H9 (cell line): ENCODE measurements at regions not wholly inside any gene's neighbourhood (a gene's known extent, or its start where the extent isn't known, plus 50 kb on each side); places are given as distances from the start of the nearest gene placed in this dataset.
"Not testable (repeated sequence)": the region's sequence is repeated elsewhere in the genome, so short reads cannot be mapped to it uniquely, and the experiment has no call there.

Source experiments
- DNase-seq: peaks from one replicate; pipeline ENCODE4 v3.0.0-alpha.2; 2017
- H2AFZ ChIP-seq: one replicate; pipeline ENCODE4 v1.6.1; 2013; ENCODE audit warnings: mild to moderate bottlenecking, low read length, control low read depth, moderate library complexity
- H2AK5ac ChIP-seq: 2 replicates; pipeline ENCODE4 v1.6.1; 2013; ENCODE audit warnings: low read length, control low read depth, mixed read lengths; ENCODE audit not compliant: insufficient read length
- H2BK120ac ChIP-seq: one replicate; pipeline ENCODE4 v1.6.1; 2013; ENCODE audit warnings: low read depth, mild to moderate bottlenecking, low read length, control low read depth, inconsistent platforms; ENCODE audit not compliant: poor library complexity, severe bottlenecking
- H2BK12ac ChIP-seq: 2 replicates; pipeline ENCODE4 v1.6.1; 2013; ENCODE audit warnings: low read length, control low read depth, mixed read lengths, low read depth; ENCODE audit not compliant: insufficient read length
- H2BK15ac ChIP-seq: 2 replicates; pipeline ENCODE4 v1.6.1; 2013; ENCODE audit warnings: low read depth, low read length, control low read depth
- H2BK20ac ChIP-seq: one replicate; pipeline ENCODE4 v1.6.1; 2013; ENCODE audit warnings: low read depth, mild to moderate bottlenecking, low read length, control low read depth, inconsistent platforms; ENCODE audit not compliant: poor library complexity, severe bottlenecking
- H2BK5ac ChIP-seq: 2 replicates; pipeline ENCODE4 v1.6.1; 2013; ENCODE audit warnings: low read length, control low read depth, mixed read lengths; ENCODE audit not compliant: insufficient read length
- H3K14ac ChIP-seq: 2 replicates; pipeline ENCODE4 v1.6.1; 2013; ENCODE audit warnings: low read length, control low read depth; ENCODE audit not compliant: insufficient read depth
- H3K18ac ChIP-seq: 2 replicates; pipeline ENCODE4 v1.6.1; 2013; ENCODE audit warnings: low read depth, mild to moderate bottlenecking, mixed read lengths, low read length, control low read depth; ENCODE audit not compliant: insufficient read length
- H3K23ac ChIP-seq: 2 replicates; pipeline ENCODE4 v1.6.1; 2013; ENCODE audit warnings: low read length, control low read depth, mixed read lengths, low read depth; ENCODE audit not compliant: insufficient read length
- H3K23me2 ChIP-seq: 2 replicates; pipeline ENCODE4 v1.6.1; 2013; ENCODE audit warnings: low read depth, mild to moderate bottlenecking, mixed read lengths, low read length, control low read depth; ENCODE audit not compliant: insufficient read length, poor library complexity, severe bottlenecking
- H3K27ac ChIP-seq: 2 replicates; pipeline ENCODE4 v1.5.1; 2013; ENCODE audit warnings: low read length, control low read depth, mixed read lengths, low read depth; ENCODE audit not compliant: insufficient read length
- H3K27me3 ChIP-seq: 2 replicates; pipeline ENCODE4 v1.6.1; 2013; ENCODE audit warnings: low read length, control low read depth, inconsistent platforms; ENCODE audit not compliant: insufficient read depth
- H3K4ac ChIP-seq: 2 replicates; pipeline ENCODE4 v1.6.1; 2013; ENCODE audit warnings: low read depth, mild to moderate bottlenecking, control low read depth, inconsistent platforms, low read length, moderate library complexity
- H3K4me1 ChIP-seq: 2 replicates; pipeline ENCODE4 v1.6.1; 2013; ENCODE audit warnings: low read length, control low read depth, inconsistent platforms; ENCODE audit not compliant: insufficient read depth
- H3K4me2 ChIP-seq: 2 replicates; pipeline ENCODE4 v1.6.1; 2013; ENCODE audit warnings: low read length, control low read depth, mixed read lengths; ENCODE audit not compliant: insufficient read length, insufficient read depth
- H3K56ac ChIP-seq: 2 replicates; pipeline ENCODE4 v1.6.1; 2013; ENCODE audit warnings: low read depth, mild to moderate bottlenecking, mixed read lengths, low read length, control low read depth; ENCODE audit not compliant: insufficient read length
- H3K79me1 ChIP-seq: 2 replicates; pipeline ENCODE4 v1.6.1; 2013; ENCODE audit warnings: low read depth, mild to moderate bottlenecking, moderate library complexity, low read length, control low read depth, inconsistent platforms; ENCODE audit not compliant: insufficient read depth, poor library complexity, severe bottlenecking
- H3K79me2 ChIP-seq: 2 replicates; pipeline ENCODE4 v1.6.1; 2013; ENCODE audit warnings: low read length, control low read depth, inconsistent platforms; ENCODE audit not compliant: insufficient read depth
- H3K9ac ChIP-seq: 2 replicates; pipeline ENCODE4 v1.6.1; 2013; ENCODE audit warnings: low read length, control low read depth, mixed read lengths; ENCODE audit not compliant: insufficient read length; ENCODE audit errors: extremely low read depth
- H3K9me3 ChIP-seq: one replicate; pipeline ENCODE4 v1.6.1; 2013; ENCODE audit warnings: low read depth, low read length, inconsistent platforms; ENCODE audit not compliant: control insufficient read depth
- H3T11ph ChIP-seq: one replicate; pipeline ENCODE4 v1.6.1; 2013; ENCODE audit warnings: mild to moderate bottlenecking, low read length, control low read depth, inconsistent platforms
- H4K20me1 ChIP-seq: one replicate; pipeline ENCODE4 v1.6.1; 2013; ENCODE audit not compliant: control insufficient read depth, insufficient read length, insufficient read depth
- H4K5ac ChIP-seq: 2 replicates; pipeline ENCODE4 v1.6.1; 2013; ENCODE audit warnings: low read depth, mild to moderate bottlenecking, mixed read lengths, low read length, control low read depth; ENCODE audit not compliant: insufficient read length
- H4K8ac ChIP-seq: replicated peaks from 2 replicates; pipeline ENCODE4 v1.6.1; 2013; ENCODE audit warnings: low read length, control low read depth, mixed read lengths, low read depth; ENCODE audit not compliant: insufficient read length
- H4K91ac ChIP-seq: 2 replicates; pipeline ENCODE4 v1.6.1; 2013; ENCODE audit warnings: low read depth, mild to moderate bottlenecking, moderate library complexity, mixed read lengths, low read length, control low read depth; ENCODE audit not compliant: insufficient read length
- H3K27ac Mint-ChIP-seq, 3 experiments: 2 replicates in 2 of 3; 3 replicates in 1 of 3; pipeline ENCODE4 v1.8.0; 2020 to 2021; ENCODE audit warnings: mixed read lengths in 3 of 3, mild to moderate bottlenecking in 1 of 3, moderate library complexity in 1 of 3
- H3K27me3 Mint-ChIP-seq: 2 replicates; pipeline ENCODE4 v1.8.0; 2021; ENCODE audit warnings: low read depth, mild to moderate bottlenecking, moderate library complexity, mixed read lengths
- H3K36me3 Mint-ChIP-seq, 3 experiments: 2 replicates in 2 of 3; 3 replicates in 1 of 3; pipeline ENCODE4 v1.8.0; 2020 to 2021; ENCODE audit warnings: low read depth in 3 of 3, mixed read lengths in 3 of 3; ENCODE audit not compliant: insufficient read depth in 1 of 3
- H3K4me1 Mint-ChIP-seq, 2 experiments: 2 replicates each; pipeline ENCODE4 v1.8.0; 2020; ENCODE audit warnings: mixed read lengths in 2 of 2
- H3K4me3 Mint-ChIP-seq, 2 experiments: 2 replicates in 1 of 2; 3 replicates in 1 of 2; pipeline ENCODE4 v1.8.0; 2020 to 2021; ENCODE audit warnings: mild to moderate bottlenecking in 2 of 2, mixed read lengths in 2 of 2, moderate library complexity in 1 of 2
- H3K9me3 Mint-ChIP-seq, 2 experiments: 2 replicates in 1 of 2; 3 replicates in 1 of 2; pipeline ENCODE4 v1.8.0; 2020; ENCODE audit warnings: mild to moderate bottlenecking in 2 of 2, mixed read lengths in 2 of 2, moderate library complexity in 1 of 2
- CTCF ChIP-seq: fragments of 200-600 bp; sonication (generic); conservative IDR thresholded peaks from 3 replicates; pipeline ENCODE4 v1.8.0; 2021; ENCODE audit warnings: antibody characterized with exemption, mild to moderate bottlenecking
- WGBS: extraction: QIAGEN DNeasy Blood & Tissue Kit; methylation state at CpG from one replicate; pipeline ENCODE4 v1.1.7; 2013; ENCODE audit warnings: missing lambda C conversion rate, low lambda C conversion rate, mixed read lengths; ENCODE audit not compliant: insufficient read length; ENCODE audit errors: extremely low coverage; 5-methylcytosine and 5-hydroxymethylcytosine counted together

- Histone ChIP-seq H2BK20ac (no peak overlapping the region), H3T11ph (no peak overlapping the region), H3K4me2 (no peak overlapping the region), H4K91ac (no peak overlapping the region), H2AFZ (no peak overlapping the region), H3K9ac (no peak overlapping the region), H2BK5ac (no peak overlapping the region), H3K23ac (no peak overlapping the region), H2BK12ac (no peak overlapping the region), H4K8ac (no peak overlapping the region), H3K14ac (no peak overlapping the region), H2BK120ac (no peak overlapping the region), H3K4ac (no peak overlapping the region), H2AK5ac (no peak overlapping the region), H4K20me1 (no peaks in the 10 kb centered on the region), H2BK15ac (no peak overlapping the region), H3K27ac (no peak overlapping the region), H4K5ac (no peak overlapping the region), H3K79me1 (no peaks in the 10 kb centered on the region), H3K18ac (no peak overlapping the region), H3K23me2 (no peaks in the 10 kb centered on the region), H3K56ac (no peak overlapping the region), H3K9me3 (no peaks in the 10 kb centered on the region), H3K79me2 (no peaks in the 10 kb centered on the region), H3K4me1 (no peaks in the 10 kb centered on the region), H3K27me3 (no peaks in the 10 kb centered on the region)
- no peak for TF ChIP-seq CTCF
- H3K9me3 Mint-ChIP-seq, result peaks cover 5% of the 10 kb centered on the region in 2 experiments
- WGBS, result no CpG with 5 or more reads among the region's 2 CpGs
- H3K27ac Mint-ChIP-seq, result no peak overlapping the region
- no peak for DNase-seq
- peaks cover 10 to 11% of the 10 kb centered on the region in 2 experiments for H3K4me1 Mint-ChIP-seq
- H3K4me3 Mint-ChIP-seq, result no peak overlapping the region
- H3K27me3 Mint-ChIP-seq, result no peaks in the 10 kb centered on the region
- peaks cover 5 to 6% (median 6%) of the 10 kb centered on the region in 3 experiments; a peak in 5 of 7 replicates for H3K36me3 Mint-ChIP-seq
Measured at GRCh38 chrX:5672099-5672498, 556.6 kb downstream of the NLGN4X start.

- DNase-seq, result not testable (repeated sequence)
- H3K36me3 Mint-ChIP-seq, result peaks cover 6 to 10% (median 8%) of the 10 kb centered on the region in 3 experiments; a peak in 6 of 7 replicates
Measured at GRCh38 chrX:5666689-5667088, 562.0 kb downstream of the NLGN4X start.

More at GRCh38 chrX:5666689-5667088, 562.0 kb downstream of the NLGN4X start:
- not testable (repeated sequence) for H3K56ac ChIP-seq, H3K27ac Mint-ChIP-seq, H3K27me3 ChIP-seq, H4K20me1 ChIP-seq, H3K14ac ChIP-seq, H3K4me2 ChIP-seq, H4K91ac ChIP-seq, H3K27ac ChIP-seq, H3K9me3 ChIP-seq, H3K4ac ChIP-seq, H3K23me2 ChIP-seq, H2BK120ac ChIP-seq, H3K4me3 Mint-ChIP-seq, H3K9ac ChIP-seq, H4K5ac ChIP-seq, H3K79me2 ChIP-seq, H2AFZ ChIP-seq, H3K23ac ChIP-seq, H3K79me1 ChIP-seq, H3T11ph ChIP-seq, H2BK5ac ChIP-seq, H2BK20ac ChIP-seq, H2BK12ac ChIP-seq, H4K8ac ChIP-seq, H2BK15ac ChIP-seq, H3K18ac ChIP-seq, H2AK5ac ChIP-seq, H3K27me3 Mint-ChIP-seq, H3K4me1 ChIP-seq
- Mint-ChIP-seq H3K4me1 (peaks cover 19 to 24% of the 10 kb centered on the region in 2 experiments), H3K9me3 (peaks cover 5 to 11% of the 10 kb centered on the region in 2 experiments)
- no CpG with 5 or more reads among the region's 4 CpGs for WGBS
